ENCODE measurements at regions not wholly inside any gene's neighbourhood (a gene's known extent, or its start where the extent isn't known, plus 50 kb on each side); places are given as distances from the start of the nearest gene placed in this dataset.
"Not testable (repeated sequence)": the region's sequence is repeated elsewhere in the genome, so short reads cannot be mapped to it uniquely, and the experiment has no call there.

GRCh38 chr3:147669077-147669476, 259.9 kb downstream of the ZIC1 start:
- intact Hi-C loops (cut with micrococcal nuclease) = no loop called here

DNA sequence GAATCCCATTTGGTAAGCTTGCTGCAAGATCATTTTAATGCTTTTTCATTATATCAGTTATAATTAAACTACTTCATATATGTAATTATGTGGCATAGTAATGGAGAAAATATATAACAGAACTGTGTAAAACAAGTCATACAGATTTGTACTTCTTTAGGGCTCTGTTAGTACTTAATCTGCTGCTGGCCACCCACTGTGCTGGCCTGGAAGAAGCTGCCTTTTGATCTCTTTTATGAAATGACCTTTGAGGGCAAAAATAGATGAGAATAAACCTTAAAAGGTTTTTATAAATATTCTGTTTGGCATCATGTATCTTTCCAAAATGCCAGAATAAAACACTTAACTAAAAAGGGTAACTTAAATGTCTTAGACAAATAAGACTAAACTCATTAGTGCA, 262.9 kb downstream of the ZIC1 start:
- intact Hi-C loops (cut with micrococcal nuclease) = no loop called here

DNA sequence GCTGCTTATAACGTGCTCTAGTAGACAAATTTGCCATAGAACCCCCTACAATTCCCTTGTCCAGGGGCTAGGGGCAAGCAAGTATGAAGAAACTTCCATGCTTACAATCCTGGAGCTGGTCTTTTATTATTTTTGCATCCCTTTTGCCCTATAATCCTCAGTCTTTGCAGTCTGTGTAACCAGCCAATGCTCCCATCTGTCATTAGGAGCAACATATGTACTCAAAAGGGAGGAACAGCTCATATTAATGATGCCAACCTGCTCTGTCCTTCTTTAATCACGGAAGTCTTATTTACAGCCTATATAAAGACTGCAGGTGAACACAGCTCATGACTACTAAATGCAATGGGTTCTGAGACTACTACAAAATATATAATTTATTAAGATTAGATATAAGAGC, 263.3 kb downstream of the ZIC1 start:
- intact Hi-C loops (cut with micrococcal nuclease) = no loop called here

GRCh38 chr3:147675761-147676160, 266.6 kb downstream of the ZIC1 start:
- intact Hi-C loops (cut with micrococcal nuclease) = no loop called here

DNA sequence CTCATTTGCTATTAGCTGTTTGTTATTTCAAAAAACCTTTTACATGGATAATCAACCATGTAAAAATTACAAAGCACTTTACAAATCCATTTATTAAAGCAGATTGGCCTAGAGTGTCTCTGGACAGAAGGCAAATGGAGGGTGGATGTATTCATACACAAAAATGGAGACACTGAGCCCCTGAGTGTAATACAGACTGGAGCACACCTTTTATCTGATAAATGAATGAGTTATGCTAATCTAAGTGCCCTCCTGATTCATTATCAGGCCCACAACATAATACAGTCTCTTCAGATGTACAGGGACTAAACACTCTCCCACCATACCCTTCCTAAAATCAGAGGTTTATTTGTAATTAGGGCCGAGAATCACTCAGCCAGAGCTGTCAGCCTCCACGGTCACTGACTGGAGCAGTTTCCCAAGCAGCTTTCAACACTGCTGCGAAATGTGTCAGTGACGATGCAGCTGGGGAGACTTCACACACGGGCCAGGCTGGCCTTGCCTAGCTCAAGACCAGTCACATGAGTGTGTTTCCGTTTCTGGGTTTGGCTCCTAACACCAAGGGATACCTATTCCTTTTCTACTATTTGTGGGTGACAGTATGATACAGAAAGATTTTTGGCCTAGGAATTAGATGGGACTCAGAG, 271.8 kb downstream of the ZIC1 start:
- intact Hi-C loops (cut with micrococcal nuclease) = no loop called here

GRCh38 chr3:147688868-147689267, 279.7 kb downstream of the ZIC1 start:
- intact Hi-C loops (cut with micrococcal nuclease) = no loop called here

DNA sequence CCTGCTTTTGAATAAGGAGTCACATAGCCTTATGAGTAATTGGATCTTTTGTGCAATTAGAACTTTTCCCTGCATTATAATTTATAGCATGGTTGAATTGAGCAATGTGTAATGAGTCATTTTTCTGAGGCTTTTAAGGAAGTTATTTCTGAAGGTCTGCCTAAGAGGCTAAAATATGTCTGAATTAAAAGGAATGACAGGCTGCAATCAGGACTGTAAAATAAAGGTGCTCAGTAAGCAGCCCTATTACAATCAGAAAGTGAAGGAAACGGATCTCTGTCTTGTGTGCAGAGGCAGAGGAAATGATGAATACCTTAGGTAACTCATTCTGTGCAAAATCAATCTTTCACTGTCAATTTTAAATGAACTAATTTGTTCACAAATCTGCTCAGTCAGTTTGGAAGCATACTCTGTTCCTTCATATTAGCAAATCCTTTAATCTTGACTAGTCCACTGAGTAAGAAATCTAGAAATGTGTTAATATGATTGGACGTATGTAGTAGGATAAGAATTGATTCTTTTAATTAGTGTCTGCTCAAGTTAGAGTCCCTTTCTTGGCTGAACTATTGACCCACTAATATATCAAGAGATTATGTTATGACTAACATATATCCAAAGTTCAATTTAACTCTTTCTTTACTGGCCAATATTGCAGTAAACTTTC, 290.1 kb downstream of the ZIC1 start:
- intact Hi-C loops (cut with micrococcal nuclease) = no loop called here

GRCh38 chr3:147701195-147701594, 292.0 kb downstream of the ZIC1 start:
- intact Hi-C loops (cut with micrococcal nuclease) = no loop called here

DNA sequence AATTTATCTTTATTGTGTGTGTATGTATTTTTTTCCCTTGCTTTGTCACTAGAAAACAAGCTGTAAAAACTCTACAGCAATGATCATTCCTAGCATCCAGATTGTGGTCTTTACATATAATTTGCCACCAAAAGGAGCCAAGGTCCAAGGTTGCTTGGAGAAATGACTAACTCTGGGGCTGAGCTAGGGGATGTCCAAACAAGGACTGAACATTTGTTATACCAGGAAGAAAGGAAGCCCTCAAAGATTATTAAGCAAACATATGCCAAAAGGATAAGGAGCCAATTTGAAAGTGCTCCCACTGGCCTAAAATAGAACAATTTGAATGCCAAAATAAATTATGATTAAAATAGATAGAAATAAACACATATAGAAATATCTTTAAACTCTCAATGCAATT, 293.3 kb downstream of the ZIC1 start:
- intact Hi-C loops (cut with micrococcal nuclease) = no loop called here

- intact Hi-C loops (cut with micrococcal nuclease) = loop anchor here (1.0 kb wide), 1 partner anchor 29 kb away; no protein-coding TSS in a partner anchor
These were observed 296.5 kb downstream of the ZIC1 start for GRCh38 chr3:147705651-147706051.

DNA sequence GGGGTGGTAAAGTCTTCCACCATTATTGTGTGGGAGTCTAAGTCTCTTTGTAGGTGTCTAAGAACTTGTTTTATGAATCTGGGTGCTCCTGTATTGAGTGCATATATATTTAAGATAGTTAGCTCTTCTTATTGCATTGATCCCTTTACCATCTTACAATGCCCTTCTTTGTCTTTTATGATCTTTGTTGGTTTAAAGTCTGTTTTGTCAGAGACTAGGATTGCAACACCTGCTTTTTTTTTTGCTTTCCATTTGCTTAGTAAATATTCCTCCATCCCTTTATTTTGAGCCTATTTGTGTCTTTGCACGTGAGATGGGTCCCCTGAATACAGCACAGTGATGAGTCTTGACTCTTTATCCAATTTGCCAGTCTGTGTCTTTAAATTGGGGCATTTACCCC, 301.6 kb downstream of the ZIC1 start:
- intact Hi-C loops (cut with micrococcal nuclease) = not testable (repeated sequence)

- intact Hi-C loops (cut with micrococcal nuclease) = no loop called here
These were observed 303.2 kb downstream of the ZIC1 start for GRCh38 chr3:147712357-147712756.

DNA sequence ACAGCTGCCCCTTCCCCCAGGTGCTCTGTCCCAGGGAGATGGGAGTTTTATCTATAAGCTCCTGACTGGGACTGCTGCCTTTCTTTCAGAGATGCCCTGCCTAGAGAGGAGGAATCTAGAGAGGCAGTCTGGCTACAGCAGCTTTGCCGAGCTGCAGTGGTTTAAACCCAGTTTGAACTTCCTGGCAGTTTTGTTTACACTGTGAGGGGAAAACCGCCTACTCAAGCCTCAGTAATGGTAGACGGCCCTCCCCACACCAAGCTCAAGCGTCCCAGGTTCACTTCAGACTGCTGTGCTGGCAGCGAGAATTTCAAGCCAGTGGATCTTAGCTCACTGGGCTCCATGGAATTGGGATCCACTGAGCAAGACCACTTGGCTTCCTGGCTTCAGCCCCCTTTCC, 303.6 kb downstream of the ZIC1 start:
- intact Hi-C loops (cut with micrococcal nuclease) = not testable (repeated sequence)

DNA sequence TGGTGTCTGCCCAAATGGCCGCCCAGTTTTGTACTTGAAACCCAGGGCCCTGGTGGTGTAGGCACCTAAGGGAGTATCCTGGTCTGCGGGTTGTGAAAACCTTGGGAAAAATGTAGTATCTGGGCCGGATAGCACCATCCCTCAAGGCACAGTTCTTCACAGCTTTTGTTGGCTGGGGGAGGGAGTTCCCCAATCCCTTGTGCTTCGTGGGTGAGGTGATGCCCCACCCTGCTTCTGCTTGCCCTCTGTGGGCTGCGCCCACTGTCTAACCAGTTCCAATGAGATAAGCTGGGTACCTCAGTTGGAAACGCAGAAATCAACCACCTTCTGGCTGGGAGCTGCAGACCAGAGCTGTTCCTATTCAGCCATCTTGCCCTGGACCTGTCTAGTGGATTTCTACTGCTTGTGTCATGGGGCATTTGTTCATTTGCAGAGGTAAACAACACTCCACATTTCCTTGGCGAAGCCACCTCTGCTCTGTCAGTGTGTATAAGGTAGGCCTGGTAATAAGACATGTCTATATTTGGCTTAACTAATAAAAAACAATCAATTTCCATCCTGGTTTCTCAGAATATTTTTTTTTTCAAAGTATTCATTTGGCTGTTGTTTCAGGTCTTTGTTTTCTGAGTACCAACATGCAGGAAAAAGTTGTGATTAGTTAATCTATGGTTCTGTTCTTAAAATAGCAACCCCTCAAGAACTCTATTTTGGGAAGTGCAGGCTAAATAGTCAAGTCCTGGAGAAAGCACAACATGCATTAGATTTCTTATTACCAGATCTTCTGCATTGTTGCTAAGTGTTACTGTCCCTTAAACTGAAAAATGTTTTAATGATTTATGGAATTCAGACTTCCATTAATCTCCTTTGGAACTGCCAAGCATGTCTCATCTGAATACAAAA, 304.3 kb downstream of the ZIC1 start:
- intact Hi-C loops (cut with micrococcal nuclease) = no loop called here

DNA sequence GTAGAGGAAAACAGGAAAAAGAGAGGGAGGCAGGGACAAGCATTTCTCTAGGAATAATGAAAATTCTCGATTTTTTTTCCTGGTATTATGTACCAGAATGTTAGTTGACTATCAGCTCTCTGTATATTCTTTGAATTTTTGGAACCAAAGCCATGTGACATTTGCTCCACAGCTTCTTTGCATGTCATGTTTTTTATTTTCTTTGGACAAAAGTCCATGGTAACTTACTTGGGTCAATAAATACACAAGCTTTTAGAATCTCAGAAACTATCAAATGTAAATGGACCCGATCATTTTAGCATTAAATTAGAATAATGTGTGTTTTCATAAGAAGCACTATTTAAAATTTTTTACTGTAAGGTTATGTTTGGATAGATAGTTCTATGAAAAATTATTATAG, 320.5 kb downstream of the ZIC1 start:
- intact Hi-C loops (cut with micrococcal nuclease) = no loop called here

GRCh38 chr3:147730284-147730683, 321.1 kb downstream of the ZIC1 start:
- intact Hi-C loops (cut with micrococcal nuclease) = no loop called here

GRCh38 chr3:147733217-147733616, 324.1 kb downstream of the ZIC1 start:
- intact Hi-C loops (cut with micrococcal nuclease) = no loop called here

DNA sequence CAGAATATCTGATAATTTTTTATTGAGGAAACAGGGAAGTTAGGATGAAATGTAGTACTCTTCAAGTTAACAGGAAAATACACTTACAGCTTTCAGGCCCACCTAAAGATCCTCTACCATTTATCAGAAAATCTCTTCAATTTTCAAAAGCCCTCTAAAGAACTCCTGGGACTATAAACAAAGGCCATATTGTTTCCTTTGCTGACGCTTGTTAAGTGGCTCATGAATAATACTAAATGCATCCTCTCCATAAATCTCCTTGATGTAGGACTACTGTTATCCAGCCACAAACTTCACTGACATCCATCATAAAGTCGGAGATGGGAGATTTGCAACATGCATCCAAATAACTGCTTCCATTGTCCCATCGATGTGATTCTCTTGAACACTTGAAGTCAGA, 326.5 kb downstream of the ZIC1 start:
- intact Hi-C loops (cut with micrococcal nuclease) = no loop called here

- intact Hi-C loops (cut with micrococcal nuclease) = no loop called here
These were observed 327.1 kb downstream of the ZIC1 start for GRCh38 chr3:147736226-147736625.

DNA sequence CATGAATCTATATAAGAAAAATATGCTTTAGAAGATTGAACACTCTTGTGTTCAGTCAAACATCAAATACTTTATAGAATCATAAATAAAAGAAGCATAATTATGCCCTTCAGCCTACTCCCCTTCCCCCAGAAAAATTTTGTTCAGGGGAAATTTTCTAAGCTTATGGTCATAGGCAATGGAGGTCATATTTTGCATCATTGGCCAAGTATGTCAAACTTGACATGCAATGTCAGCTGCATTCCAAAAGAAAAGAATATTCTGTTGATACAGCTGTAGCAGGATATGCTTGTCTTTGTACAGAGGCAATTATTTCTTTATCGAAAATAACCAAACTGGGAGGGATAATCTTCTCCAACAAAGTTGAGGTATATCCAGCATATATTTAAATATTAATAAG, 328.2 kb downstream of the ZIC1 start:
- intact Hi-C loops (cut with micrococcal nuclease) = no loop called here

GRCh38 chr3:147740928-147741327, 331.8 kb downstream of the ZIC1 start:
- intact Hi-C loops (cut with micrococcal nuclease) = no loop called here

DNA sequence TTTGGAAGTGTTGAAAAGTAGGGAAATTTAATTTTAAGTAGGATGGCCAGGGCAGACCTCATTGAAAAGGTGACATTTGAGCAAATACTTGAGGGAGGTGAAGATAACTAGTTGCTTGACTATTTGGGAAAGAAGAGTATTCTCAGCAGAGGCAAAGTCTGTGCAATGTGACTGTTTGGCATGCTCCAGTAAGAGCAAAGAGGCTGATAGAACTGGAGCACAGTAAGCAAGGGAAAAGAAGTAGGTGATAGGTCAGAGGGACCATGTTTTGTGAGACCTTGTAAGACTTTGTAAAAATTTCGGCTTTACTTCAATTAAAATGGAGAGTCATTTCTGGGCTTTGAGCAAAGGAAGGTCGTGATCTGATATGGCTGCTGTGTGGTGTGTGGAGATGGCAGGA, 335.8 kb downstream of the ZIC1 start:
- intact Hi-C loops (cut with micrococcal nuclease) = no loop called here
